GM19455 (cell line): ENCODE measurements at regions not wholly inside any gene's neighbourhood (a gene's known extent, or its start where the extent isn't known, plus 50 kb on each side); places are given as distances from the start of the nearest gene placed in this dataset.
"Not testable (repeated sequence)": the region's sequence is repeated elsewhere in the genome, so short reads cannot be mapped to it uniquely, and the experiment has no call there.

Experiments
- ATAC-seq: cut with Tn5 transposase; IDR thresholded peaks from one replicate; pipeline ENCODE4 v1.9.1; 2021; ENCODE audit not compliant: unreplicated experiment

DNA sequence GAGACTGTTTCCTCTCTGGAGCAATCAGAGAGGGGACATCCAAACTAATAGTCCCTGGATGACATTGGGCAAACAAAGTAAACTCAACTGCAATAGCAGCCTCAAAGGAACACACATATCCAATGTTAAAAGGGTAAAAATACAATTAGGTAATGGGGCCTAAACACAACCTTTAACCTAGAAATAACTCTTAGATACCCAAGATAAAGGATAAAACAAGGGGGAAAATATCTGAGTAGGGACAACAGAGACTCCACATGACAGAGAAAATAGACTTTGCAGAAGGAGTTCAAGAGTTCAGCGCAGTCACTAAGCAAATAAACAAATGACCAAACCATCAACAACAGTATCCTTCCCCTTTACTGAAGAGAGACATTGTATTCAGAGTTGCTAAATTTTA lies 149.3 kb downstream of the FBXO4 start:
- ATAC-seq, result no peak

DNA sequence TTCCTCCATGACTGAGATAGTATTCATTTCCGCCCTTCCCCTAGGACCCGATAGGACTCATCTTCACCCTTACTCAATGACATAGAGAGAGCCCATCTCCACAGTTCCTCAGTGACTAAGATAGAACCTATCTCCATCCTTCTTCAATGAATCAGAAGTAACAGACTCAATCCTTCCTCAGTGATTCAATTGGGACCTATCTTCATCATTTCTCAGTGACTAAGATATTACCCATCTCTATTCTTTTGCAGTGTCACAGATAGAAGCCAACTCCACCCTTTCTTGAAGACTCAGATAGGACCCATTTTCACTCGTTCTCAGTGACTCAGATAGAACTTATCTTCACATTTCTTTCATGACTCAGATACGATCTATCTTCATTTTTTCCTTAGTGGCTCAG lies 164.6 kb downstream of the FBXO4 start:
- no peak for ATAC-seq

DNA sequence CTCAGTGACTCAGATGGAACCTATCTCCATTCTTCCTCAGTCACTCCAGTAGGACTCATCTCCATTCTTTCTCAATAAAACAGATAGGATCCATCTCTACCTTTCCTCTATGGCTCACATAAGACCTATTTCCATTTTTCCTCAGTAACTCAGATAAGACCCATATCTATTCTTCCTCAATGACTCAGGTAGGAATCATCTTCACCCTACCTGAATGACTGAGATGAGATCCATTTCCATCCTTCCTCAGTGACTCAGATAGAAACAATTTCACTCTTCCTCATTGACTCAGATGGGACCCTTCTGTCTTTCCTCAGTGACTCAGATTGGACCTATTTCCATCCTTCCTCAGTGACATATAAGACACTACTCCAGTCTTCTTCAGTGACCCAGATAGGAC lies 165.1 kb downstream of the FBXO4 start:
- no peak for ATAC-seq

DNA sequence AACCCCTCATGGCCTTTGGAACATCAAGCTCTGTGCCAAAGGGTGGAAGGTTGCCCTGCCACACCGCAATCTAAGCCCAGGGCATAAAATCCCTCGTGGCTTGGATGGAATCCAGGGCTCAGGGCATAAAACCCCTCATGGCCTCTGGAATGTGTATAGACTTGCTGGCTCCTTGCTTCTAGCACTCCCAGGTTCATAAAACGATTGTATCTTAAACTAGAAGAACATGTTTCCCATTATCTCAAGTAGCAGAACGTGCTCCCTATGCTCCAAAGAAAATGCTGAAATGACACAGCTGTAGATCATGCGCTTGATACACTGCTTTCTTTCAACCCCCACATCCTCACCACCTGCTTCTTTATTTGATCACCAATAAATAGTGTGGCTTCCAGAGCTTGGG lies 174.8 kb downstream of the FBXO4 start:
- not testable (repeated sequence) for ATAC-seq

DNA sequence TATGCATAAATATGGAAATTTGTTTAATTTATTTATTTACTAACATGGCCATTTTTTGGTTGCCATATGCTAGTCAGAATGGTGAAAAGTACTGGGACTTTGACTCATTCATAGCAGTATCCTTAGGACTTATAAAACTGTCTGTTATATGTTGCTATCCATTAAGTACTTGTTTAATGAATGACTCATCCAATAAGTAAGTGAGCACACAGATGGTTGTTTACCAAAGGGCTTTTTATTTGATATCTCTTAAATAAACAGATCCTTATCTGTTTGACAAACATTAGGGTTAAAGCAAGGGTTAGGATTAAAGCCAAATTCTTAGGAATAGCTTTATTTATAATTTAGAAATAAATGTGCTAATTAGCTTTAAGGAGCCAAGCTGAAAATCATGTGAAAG lies 183.4 kb downstream of the FBXO4 start:
- no peak for ATAC-seq

DNA sequence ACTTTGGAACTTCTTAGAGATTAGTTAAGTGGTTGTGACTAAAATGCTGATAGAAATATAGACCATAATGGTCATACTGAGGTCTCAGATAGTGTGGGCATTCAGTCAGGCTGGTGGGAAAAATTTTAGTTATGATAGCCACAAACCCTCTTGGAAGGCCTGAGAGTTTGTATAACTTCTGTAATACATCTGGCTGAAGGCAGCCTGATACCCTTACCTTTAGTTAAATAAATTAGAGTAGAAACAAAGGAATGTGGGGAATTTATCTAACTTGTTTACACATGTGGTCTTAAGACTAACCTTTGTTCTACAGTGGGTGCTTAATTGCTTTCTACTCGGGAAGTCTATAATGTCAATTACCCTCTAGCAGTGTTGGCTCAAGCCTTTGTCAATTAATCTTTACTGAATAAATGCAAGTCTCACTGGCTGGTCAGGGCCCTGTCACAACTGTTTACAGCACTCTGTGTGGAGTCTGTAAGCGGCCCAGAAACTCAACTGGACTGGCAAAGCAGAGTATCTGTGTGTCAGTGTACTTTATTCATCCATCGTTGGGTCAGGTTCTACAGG lies 184.0 kb downstream of the FBXO4 start:
- ATAC-seq, result no peak

DNA sequence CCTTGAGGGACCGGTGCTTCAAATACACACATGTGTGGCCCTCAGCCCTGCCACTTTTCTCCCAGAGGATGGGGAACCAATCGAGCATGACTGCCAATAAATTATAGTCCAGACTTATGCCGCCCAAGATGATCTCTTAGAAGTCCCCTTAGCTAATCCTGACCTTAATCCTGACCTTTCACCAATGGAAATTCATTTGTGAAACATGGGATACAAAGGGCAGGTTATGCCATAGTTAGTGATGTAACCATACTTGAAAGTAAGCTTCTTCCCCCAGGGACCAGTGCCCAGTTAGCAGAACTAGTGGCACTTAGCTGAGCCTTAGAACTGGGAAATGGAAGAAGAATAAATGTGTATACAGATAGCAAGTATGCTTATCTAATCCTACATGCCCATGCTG lies 190.6 kb downstream of the FBXO4 start:
- not testable (repeated sequence) for ATAC-seq

DNA sequence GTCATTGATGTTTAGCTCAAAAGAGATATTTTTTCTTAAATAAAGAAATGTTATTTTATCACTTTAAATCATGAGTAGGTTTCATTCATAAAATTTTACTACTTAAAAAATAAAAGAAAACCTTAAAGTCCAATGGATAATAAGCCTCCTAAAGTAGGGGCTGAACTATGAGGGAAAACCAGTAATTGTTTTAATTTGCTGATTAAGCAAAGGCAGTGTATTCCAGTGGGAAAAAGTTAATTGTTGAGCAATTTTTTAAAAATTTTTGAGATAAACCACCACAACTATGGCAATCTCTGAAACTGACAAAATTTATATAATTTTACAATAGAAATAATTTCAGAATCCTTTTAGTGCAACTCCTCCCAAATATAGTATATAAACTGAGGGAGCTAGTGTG lies 195.0 kb downstream of the FBXO4 start:
- no peak for ATAC-seq

DNA sequence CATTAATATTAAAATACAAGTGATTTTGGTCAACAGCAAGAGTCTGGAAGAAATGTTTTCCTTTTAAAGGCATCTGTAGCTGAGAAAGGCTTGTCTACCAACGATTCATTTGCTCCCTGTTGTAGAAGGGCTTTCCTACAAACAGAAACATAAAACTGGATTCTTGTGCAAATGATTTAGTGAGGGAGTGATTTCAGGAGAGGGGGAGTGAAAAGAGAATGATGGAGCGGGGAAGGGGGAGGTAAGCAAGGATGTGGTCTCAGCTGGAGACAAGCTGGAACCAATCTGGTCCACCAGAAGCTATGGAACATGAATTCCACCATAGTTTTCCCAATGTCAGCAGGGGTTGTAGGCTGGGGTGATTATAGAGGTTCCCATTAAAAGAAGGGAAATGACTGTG lies 196.3 kb downstream of the FBXO4 start:
- ATAC-seq, result no peak

DNA sequence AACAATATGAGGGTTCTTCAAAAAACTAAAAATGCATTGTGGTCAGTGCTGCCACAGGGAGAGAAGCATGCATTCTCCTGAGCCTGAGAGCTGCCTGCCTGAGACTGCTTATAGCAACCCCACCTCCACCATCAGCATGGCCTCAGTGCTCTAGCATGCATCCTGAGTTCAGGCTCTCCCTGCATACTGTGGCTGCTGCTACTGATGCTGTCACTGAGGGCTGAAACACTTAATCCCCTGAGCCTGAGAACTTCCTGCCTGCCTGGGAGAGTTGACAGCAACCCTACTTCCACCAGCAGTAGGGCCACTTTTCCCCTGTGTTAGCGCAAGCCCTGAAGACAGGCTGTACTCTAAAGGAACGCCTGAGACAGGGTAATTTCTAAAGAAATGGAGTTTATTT lies 206.0 kb downstream of the FBXO4 start:
- ATAC-seq, result no peak

DNA sequence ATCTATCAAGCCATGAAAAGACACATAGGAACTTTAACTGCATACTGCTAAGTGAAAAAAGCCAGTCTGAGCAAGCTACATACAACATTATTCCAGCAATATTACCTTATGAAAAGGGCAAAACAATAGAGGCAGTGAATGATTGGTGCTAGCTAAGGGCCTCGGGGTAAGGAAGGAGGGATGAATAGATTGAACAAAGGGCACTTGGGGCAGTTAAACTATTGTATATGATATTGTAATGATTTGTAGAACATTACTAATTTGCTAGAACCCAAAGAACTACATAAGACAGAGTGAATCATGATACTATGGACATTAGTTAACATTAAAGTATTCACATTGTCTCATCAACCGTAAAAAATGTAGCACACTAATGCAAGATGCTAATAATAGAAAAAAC lies 218.3 kb downstream of the FBXO4 start:
- no peak for ATAC-seq

DNA sequence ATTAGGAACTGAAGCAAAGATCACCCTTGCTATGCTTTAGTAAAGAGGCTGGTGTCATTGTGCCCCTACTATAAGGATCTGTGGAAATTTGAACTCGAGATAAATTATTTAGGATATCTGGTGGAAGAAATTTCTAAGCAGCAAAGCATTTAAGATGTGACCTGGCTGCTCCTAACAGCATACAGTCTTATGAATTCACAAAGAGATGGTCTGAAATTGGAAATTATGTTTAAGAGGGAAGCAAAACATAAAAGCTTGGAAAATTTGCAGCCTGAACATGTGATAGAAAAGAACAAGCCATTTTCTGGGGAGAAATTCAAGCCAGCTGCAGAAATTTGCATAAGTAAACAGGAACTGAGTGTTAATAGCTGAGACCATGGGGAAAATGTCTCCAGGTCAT lies 223.7 kb downstream of the FBXO4 start:
- no peak for ATAC-seq

DNA sequence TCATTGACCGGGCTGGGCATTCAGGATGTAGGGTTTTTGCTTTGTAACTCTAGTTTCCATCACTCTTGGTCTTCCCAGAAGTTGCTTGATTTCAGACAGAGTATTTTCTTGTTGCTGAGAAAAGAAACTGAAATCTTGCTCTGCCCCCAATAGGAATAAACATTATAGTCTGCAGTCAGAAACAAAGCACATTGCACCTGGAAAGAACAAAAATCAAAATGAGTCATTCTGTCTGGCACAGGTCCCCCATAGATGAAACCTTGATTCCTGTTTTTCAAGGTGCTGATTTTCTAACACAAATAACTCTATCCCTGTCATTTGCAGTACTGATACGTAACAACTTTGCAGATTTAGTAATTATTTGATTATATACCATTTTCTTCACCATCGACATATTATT lies 232.1 kb downstream of the FBXO4 start:
- no peak for ATAC-seq

DNA sequence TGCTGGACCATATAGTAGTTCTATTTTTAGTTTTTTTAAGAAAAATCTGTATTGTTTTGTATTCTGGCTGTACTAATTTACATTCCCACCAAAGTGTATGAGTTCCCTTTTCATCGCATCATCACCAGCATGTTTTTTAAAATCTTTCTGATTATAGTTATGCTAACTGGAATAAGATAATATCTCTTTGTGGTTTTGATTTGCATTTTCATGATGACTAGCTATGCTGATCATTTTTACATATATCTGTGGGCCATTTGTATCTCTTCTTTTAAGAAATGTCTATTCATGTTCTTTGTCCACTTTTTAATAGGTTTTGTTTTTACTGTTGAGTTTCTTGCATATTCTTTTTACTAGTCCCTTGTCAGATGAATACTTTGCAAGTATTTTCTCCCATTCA lies 238.0 kb downstream of the FBXO4 start:
- no peak for ATAC-seq

DNA sequence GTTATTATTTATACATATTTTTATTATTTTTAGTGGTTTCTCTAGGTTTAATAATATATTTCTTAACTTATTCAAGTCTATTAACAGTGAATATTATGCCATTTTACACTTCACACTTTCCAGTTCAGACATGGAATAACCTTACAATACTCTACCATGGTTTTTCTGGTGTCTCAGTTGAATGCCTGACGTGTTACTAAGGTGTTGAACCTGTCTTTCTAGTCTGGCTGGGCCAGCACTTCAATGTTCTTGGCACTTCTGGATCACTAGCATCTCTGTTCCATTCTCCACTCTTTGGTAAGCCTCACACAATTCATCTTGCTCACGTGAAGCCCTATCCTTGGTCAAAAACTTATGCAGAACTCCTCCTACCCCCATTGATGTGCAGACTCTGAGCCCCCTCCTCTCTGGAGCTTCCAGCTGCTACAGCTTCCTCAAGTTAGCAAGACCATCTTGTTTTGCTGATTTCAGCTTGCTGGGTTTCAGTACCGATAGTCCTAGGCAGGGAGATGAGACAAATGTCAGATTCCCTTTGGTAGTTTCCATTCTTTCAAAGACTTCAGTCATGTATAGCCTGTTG lies 243.1 kb downstream of the FBXO4 start:
- no peak for ATAC-seq

DNA sequence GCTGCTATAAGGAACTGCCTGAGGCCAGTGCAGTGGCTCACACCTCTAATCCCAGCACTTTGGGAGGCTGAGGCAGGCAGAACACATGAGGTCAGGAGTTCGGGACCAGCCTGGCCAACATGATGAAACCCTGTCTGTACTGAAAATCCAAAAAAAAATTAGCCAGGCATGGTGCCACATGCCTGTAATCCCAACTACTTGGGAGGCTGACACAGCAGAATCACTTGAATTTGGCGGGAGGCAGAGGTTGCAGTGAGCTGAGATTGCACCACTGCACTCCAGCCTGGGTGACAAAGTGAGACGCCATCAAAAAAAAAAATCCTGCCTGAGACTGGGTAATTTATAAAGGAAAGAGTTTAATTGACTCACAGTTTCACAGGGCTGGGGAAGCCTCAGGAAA lies 247.1 kb upstream of the GHR start:
- not testable (repeated sequence) for ATAC-seq

DNA sequence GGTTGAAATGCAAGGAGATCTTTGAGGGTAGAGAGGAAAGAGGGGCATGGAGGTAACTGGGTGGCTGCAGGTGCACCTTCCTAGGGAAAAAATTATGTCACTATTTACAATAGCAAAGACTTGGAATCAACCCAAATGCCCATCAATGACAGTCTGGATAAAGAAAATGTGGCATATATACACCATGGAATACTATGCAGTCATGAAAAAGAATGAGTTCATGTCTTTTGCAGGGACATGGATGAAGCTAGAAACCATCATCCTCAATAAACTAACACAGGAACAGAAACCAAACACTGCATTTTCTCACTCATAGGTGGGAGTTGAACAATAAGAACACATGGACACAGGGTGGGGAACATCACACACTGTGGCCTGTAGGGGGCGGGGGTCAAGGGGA lies 243.4 kb upstream of the GHR start:
- ATAC-seq, result not testable (repeated sequence)

DNA sequence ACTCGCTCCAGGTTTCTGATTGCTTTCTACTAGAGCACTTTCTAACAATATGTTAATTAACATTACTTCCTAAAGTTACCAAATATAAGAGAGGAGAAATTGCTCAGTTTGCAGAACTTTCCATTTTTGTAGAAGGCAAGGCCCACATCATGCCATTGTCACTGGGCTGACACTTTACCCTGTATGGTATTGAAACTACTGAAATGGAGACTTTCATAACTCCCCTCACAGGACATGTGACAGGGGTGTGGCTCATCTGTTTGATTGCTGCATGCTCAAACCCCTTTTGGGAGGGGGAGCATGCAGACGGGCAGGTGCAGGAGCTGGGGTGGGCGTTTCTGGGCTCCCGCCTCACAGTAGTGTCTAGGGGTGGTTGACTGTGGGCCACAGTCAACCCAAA lies 206.3 kb upstream of the GHR start:
- ATAC-seq, result no peak

DNA sequence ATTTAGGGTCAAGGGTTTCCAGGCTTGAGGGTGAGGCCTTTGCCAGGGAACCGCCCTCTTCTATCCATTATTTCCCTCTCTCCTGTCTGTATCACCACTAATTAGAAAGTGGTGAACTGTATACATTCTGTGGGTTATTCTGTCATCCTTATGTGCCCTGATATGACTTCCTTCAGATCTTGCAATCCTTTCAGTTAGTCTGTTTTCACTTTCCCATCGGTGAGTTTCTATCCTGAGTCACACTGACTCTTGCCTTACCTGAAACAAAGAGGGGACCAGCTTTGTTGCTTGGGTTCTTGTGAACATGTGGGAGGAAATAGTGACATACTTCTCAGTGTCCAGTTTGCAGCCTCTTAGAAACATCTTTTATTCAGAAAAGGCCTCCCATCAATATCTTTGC lies 205.4 kb upstream of the GHR start:
- ATAC-seq, result no peak

DNA sequence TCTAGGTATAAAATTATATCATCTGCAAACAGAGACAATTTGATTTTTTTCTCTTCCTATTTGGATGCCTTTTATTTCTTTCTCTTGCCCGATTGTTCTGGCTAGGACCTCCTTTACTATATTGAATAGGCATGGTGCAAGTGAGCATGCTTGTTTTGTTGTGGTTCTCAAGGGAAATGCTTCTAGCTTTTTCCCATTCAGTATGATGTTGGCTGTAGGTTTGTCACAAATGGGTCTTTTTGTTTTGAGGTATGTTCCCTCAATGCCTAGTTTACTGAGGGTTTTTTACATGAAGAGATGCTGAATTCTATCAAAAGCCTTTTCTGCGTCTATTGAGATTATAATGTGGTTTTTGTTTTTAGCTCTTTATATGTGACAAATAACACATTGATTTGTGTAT lies 198.2 kb upstream of the GHR start:
- no peak for ATAC-seq

DNA sequence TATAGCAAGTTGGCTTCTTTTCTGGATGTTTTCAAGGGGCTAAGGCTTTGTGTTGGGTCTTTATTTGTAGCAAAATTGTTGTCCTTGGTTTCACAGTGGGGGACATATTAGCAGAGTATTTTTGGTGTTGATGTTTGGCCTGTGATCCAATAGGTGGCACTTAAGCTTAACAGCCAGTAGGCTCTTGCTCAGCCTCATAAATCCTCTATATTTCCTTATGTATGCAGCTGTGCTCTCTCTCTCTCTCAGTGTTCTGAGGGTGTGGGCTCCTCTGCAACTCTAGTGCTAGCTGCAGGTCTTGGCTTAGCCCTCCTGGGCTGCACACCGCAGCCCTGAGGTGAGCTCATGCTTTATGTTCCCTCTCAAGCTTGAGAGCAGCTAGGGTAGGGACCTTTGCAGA lies 195.0 kb upstream of the GHR start:
- ATAC-seq, result no peak

DNA sequence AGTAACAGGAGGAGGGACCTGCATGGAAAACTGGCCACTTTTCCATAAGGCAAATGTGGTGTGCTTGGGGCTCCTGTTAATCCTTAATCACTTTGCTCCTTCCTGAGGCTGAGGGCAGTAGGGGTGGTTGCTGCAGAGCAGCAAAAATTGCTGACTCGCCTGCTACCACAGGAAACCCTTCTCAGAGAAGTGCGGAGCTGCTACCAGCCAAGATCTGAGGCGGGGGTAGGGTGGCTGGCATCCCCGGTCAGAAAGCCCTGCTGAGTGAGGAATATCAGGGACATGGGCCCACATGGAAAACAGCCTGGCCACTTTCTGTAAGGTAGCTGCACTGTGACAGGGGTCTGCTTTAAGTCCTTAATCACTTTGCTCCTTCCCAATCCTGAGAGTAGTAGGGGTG lies 192.4 kb upstream of the GHR start:
- ATAC-seq, result no peak

DNA sequence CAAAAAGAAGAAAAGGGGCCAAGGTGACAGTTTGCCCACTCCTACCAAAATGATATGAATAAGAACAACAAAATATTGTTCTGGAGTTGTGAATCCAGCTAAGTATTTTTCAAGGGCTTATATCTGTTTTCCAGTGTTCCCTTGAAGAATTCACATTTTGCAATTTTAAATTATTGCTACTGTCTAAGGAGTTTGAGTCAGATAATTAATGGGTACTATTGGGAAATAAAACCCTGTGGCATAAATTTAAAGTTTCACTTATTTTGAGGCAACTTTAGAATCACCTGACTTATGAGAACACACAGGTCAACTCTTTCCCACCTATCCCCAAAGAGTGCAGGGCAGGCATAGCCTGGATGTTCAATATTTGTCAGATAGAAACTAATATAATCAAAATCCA lies 188.0 kb upstream of the GHR start:
- no peak for ATAC-seq

DNA sequence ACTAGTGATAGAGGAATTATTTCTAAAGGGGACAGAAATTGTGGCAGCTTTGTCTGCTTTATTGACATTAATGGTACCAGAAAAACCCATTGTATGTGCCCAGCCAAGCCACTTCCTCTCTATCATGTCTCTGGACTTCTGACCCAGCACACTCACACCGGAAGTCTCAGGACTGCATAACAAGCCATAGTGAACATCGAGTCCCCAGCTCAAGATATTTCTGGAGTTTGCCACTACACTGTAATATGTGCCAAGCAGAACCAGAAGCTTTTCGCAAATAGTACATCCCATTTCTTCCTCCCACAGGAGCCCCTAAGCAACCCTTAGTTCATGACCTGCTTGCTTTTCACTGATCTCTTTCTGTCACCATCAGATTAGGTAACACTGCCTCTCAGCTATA lies 187.4 kb upstream of the GHR start:
- ATAC-seq, result no peak
